ENCODE measurements at regions not wholly inside any gene's neighbourhood (a gene's known extent, or its start where the extent isn't known, plus 50 kb on each side); places are given as distances from the start of the nearest gene placed in this dataset.

- Mint-ChIP-seq H3K9me3 (ENCODE audit: unreplicated experiment) (no peaks in the 10 kb centered on the region), H3K36me3 (ENCODE audit: insufficient read depth, unreplicated experiment) (peaks cover 9% of the 10 kb centered on the region), H3K27ac (ENCODE audit: unreplicated experiment) (no peak overlapping the region), H3K27me3 (ENCODE audit: insufficient read depth, unreplicated experiment) (no peaks in the 10 kb centered on the region), H3K4me1 (ENCODE audit: low read depth, unreplicated experiment) (peaks cover 52% of the 10 kb centered on the region), H3K4me3 (ENCODE audit: unreplicated experiment) (no peak overlapping the region)
- Histone ChIP-seq H3K9me3 (no peaks in the 10 kb centered on the region), H3K4me3 (ENCODE audit: low read depth, low read length) (no peak overlapping the region), H3K4me1 (peaks cover 54% of the 10 kb centered on the region), H3K36me3 (ENCODE audit: control insufficient read depth, insufficient read depth, low read length) (no peaks in the 10 kb centered on the region), H3K27me3 (replicated peaks; ENCODE audit: control insufficient read depth, insufficient read depth, low read length) (no peaks in the 10 kb centered on the region)
- TF ChIP-seq CTCF (IDR thresholded peaks at IDR 0.05; ENCODE audit: insufficient read depth in 1 of 2, low read depth in 1 of 2, low read length in 1 of 2, severe bottlenecking in 1 of 2, unreplicated experiment in 1 of 2) = no peak
- no peak for DNase-seq
- POLR2A ChIA-PET = no interaction called here
- no TSS peak for BruUV-seq (replicated peaks)
- intact Hi-C loops (cut with micrococcal nuclease; ENCODE audit: unreplicated experiment) = no loop called here
- CTCF ChIA-PET = interaction anchor here (0.6 kb wide), 1 partner anchor 8 kb away, joined by 3 read pairs; no protein-coding TSS in a partner anchor
These were observed 205.1 kb downstream of the GLI2 start for GRCh38 chr2:120940726-120941256.

- BruUV-seq (replicated peaks) = no TSS peak
- H3K36me3 Mint-ChIP-seq (ENCODE audit: insufficient read depth, unreplicated experiment) = peaks cover 6% of the 10 kb centered on the region
These were observed 206.0 kb downstream of the GLI2 start for GRCh38 chr2:120941571-120942120.

GRCh38 chr2:120942658-120943057, 207.0 kb downstream of the GLI2 start:
- Histone ChIP-seq H3K36me3 (ENCODE audit: control insufficient read depth, insufficient read depth, low read length) (no peaks in the 10 kb centered on the region), H3K27me3 (replicated peaks; ENCODE audit: control insufficient read depth, insufficient read depth, low read length) (no peaks in the 10 kb centered on the region), H3K4me3 (ENCODE audit: low read depth, low read length) (no peak overlapping the region), H3K9me3 (no peaks in the 10 kb centered on the region), H3K4me1 (peaks cover 36% of the 10 kb centered on the region)
- POLR2A ChIA-PET = no interaction called here
- Mint-ChIP-seq H3K4me1 (ENCODE audit: low read depth, unreplicated experiment) (peaks cover 41% of the 10 kb centered on the region), H3K9me3 (ENCODE audit: unreplicated experiment) (no peaks in the 10 kb centered on the region), H3K36me3 (ENCODE audit: insufficient read depth, unreplicated experiment) (peaks cover 6% of the 10 kb centered on the region), H3K27ac (ENCODE audit: unreplicated experiment) (peak overlapping the region; percentile 57), H3K4me3 (ENCODE audit: unreplicated experiment) (no peak overlapping the region), H3K27me3 (ENCODE audit: insufficient read depth, unreplicated experiment) (no peaks in the 10 kb centered on the region)
- BruUV-seq (replicated peaks) = no TSS peak
- no peak for TF ChIP-seq CTCF (IDR thresholded peaks at IDR 0.05; ENCODE audit: insufficient read depth in 1 of 2, low read depth in 1 of 2, low read length in 1 of 2, severe bottlenecking in 1 of 2, unreplicated experiment in 1 of 2)
- intact Hi-C loops (cut with micrococcal nuclease; ENCODE audit: unreplicated experiment) = no loop called here
- DNase-seq = no peak
- CTCF ChIA-PET = no interaction called here

More at GRCh38 chr2:120941571-120942120, 206.0 kb downstream of the GLI2 start:
- no peaks in the 10 kb centered on the region for H3K27me3 ChIP-seq (replicated peaks; ENCODE audit: control insufficient read depth, insufficient read depth, low read length)
- no peak for DNase-seq
- POLR2A ChIA-PET = no interaction called here
- peaks cover 43% of the 10 kb centered on the region for H3K4me1 Mint-ChIP-seq (ENCODE audit: low read depth, unreplicated experiment)
- TF ChIP-seq CTCF (IDR thresholded peaks at IDR 0.05; ENCODE audit: insufficient read depth in 1 of 2, low read depth in 1 of 2, low read length in 1 of 2, severe bottlenecking in 1 of 2, unreplicated experiment in 1 of 2) = no peak
- H3K4me3 Mint-ChIP-seq (ENCODE audit: unreplicated experiment) = no peak overlapping the region
- no peaks in the 10 kb centered on the region for H3K9me3 Mint-ChIP-seq (ENCODE audit: unreplicated experiment)
- no peak overlapping the region for H3K4me3 ChIP-seq (ENCODE audit: low read depth, low read length)
- intact Hi-C loops (cut with micrococcal nuclease; ENCODE audit: unreplicated experiment) = no loop called here
- CTCF ChIA-PET = interaction anchor here (0.6 kb wide), 1 partner anchor 7 kb away, joined by 3 read pairs; no protein-coding TSS in a partner anchor
- H3K9me3 ChIP-seq = no peaks in the 10 kb centered on the region
- no peak overlapping the region for H3K27ac Mint-ChIP-seq (ENCODE audit: unreplicated experiment)
- H3K36me3 ChIP-seq (ENCODE audit: control insufficient read depth, insufficient read depth, low read length) = no peaks in the 10 kb centered on the region
- H3K27me3 Mint-ChIP-seq (ENCODE audit: insufficient read depth, unreplicated experiment) = no peaks in the 10 kb centered on the region
- H3K4me1 ChIP-seq = peaks cover 46% of the 10 kb centered on the region

Measured in Caco-2 (cell line).